CD1c-positive myeloid dendritic cell (primary cell): ENCODE measurements at regions not wholly inside any gene's neighbourhood (a gene's known extent, or its start where the extent isn't known, plus 50 kb on each side); places are given as distances from the start of the nearest gene placed in this dataset.

Experiments used
- DNase-seq: peaks from one replicate; pipeline ENCODE4 v3.0.0-alpha.2; 2016; ENCODE audit errors: extremely low spot score

DNA sequence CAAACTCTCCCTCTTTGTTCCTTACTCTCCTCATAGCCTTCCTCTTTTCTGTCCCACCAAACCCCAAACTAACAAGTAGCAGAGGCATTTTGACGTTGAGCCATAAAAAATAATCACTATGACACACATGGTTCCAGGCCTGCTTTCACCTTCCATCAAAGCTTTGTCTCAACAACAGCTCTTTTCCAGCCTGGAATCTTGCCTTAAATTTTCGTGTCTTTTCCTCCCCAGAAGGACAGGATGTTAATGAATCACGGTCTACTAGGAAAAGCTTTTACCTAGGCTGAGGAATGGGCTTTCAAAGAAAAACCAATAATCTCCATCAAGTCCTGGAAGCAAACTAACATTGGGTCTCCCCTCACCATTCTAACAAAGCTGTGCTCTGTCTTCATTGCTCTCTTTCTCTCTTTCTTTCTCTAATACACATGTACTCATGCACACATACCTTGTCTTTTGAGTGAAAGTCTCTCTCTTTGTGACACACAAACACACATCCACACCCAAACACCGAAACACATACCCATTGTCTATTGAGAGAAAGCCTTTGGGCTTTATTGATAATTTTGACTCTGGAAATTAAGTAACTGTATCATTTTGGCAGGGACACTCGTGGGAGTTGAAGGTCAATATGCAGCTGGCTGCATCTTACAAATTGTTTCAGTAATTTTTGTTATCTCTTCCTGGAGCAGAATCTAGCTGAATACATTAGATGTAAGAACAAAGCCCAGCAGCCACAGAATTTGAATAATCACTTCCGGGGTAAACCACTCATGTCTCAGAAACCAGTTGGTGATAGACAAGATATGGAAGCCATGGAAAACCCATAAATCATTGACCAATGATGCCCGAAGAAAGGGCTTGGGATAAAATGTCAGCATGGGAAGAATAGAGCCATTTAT, 107.4 kb upstream of the SLC4A7 start:
- DNase-seq, result no peak

DNA sequence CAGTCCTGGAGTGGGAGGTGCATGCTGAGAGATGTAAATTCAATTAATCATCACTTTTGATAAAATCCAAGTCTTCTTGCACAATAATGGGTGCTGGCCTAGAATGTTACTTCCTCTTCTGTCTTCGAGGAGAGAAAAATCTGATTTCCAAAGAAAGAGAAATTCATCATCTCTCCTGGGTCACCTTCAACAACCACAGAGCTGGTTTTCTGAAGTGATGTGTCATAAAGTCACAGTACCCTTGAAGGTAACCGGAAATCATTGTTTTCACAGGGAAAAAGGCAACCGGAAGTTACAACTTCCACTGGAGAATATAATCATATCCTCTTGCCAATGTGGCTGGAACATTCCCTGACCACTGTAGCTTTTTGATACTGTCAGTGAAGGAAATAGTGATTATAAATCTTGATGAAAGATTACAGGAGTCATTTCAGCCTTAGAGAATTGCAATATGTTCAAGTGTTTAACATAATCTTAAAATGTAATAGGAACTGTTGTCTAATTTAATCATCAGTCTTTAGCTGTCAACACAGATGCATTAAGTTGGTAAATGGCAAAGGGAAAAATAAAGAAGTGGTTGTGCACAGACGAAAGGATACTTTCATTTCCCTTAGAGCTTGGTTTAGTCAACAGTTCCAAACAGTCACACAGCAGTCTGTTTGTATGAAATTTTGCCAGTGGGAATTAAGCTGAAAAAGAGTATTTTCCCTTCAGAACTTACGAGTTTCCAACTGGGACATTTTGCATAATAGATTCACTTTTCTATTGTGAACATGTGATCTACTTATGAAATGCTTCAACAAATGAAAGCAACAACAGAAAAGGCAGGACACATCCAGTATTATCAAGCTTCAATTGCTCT, 106.5 kb upstream of the SLC4A7 start:
- peak; percentile 92 for DNase-seq

GRCh38 chr3:27589795-27590194, 105.6 kb upstream of the SLC4A7 start:
- DNase-seq, result no peak

GRCh38 chr3:27585429-27585828, 101.2 kb upstream of the SLC4A7 start:
- no peak for DNase-seq

DNA sequence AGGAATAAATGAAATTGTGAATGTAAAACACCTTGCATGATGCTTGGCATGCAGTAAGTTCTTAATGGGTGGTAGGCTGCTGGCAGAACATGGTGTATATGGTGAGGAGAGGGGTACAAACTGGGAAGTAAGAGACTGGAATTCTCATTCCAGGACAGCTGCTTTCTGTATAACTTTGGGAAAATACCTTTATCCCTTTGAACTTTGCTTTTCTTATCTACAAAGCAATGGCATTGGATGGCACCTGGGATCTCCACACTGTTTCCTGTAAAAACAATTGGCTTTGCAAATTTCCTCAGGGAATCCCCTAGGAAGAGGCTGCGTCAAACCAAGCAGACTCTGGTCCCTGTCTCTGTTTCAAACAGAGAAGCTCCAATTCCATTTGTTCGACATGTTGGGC, 100.7 kb upstream of the SLC4A7 start:
- DNase-seq, result no peak

- DNase-seq, result no peak
Observed at GRCh38 chr3:27581852-27582251, 97.7 kb upstream of the SLC4A7 start.

- no peak for DNase-seq
Observed at GRCh38 chr3:27578032-27578431, 93.8 kb upstream of the SLC4A7 start.

DNA sequence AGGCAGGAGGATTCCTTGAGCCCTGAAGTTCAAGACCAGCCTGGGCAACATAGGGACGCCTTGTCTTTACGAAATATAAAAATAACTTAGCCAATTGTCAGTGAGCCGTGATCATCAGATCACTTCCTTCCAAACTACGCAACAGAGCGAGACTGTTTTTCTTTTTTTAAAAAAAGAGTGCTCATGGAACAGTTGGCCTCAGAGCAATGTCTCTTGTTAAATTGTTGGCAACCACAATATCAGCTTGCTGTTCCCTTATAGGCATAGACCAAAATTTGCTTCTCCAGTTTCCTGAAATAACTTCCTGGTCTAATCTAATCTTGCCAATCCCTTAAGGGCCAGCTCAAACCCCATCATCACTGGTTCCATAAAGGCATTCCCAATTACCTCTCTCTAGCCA, 93.3 kb upstream of the SLC4A7 start:
- no peak for DNase-seq

GRCh38 chr3:27576171-27576570, 92.0 kb upstream of the SLC4A7 start:
- DNase-seq, result no peak

DNA sequence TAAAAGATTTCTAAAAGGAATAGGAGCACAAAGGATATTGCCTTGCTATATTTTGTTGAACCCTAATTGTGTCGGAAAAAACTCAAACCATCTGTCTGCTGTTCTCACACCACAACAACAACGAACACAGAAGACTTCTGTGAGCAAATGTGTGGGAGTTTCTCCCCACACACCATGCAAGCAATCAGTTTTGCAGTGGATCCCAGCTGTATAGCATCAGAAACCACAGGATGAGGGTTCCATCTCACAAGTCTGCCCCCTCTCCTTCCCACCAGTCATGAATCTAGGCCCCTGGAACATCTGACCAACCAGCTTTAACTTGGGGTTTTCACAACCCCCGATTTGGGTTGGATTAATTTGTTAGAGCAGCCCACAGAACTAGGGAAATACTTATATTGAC, 91.3 kb upstream of the SLC4A7 start:
- no peak for DNase-seq

- DNase-seq, result no peak
Observed at GRCh38 chr3:27574438-27574795, 90.2 kb upstream of the SLC4A7 start.

DNA sequence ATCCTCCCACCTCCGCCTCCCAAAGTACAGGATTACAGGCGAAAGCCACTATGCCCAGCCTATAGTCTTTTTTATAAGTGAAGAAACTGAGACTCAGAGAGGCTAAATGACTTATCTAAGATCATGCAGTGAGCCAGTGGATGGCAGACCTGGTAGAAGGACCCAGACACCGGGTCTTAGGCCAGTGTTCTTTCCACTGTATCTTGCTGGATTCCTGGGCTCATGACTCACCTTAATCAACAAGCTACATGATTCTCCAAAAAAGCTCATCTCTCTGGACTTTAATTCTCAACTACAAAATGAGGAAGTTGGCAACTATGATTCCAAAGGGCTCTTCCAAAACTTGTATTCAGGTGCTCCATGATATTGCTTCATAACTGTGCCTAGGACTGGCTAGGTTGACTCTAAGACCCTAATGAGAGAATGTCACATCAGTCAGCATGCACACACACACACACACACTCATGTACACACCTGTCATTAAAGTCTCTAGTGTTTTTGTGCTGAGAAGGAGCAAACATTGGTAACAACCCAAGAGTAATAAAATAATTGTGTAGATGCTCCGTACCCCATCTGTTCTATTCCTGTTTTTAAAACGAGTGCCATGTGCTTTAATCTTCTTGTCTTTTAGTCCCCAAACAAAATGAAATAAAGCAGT, 89.7 kb upstream of the SLC4A7 start:
- no peak for DNase-seq

DNA sequence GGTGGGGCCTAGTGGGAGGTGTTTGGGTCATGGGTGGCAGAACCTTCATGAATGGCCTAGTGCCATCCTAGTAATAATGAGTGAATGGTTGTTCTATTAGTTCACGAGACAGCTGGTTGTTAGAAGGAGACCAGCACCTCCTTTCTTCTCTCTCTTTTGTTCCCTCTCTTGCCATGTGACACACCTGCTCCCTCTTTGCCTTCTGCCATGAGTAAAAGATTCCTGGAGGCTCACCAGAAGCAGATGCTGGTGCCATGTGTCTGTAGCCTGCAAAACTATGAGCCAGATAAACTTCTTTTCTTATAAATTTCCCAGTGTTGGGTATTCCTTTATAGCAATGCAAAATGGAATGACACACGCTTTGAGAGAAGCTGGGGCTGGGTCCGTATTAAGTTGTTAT, 89.0 kb upstream of the SLC4A7 start:
- DNase-seq, result no peak

- DNase-seq, result no peak
Observed at GRCh38 chr3:27571345-27571744, 87.2 kb upstream of the SLC4A7 start.

DNA sequence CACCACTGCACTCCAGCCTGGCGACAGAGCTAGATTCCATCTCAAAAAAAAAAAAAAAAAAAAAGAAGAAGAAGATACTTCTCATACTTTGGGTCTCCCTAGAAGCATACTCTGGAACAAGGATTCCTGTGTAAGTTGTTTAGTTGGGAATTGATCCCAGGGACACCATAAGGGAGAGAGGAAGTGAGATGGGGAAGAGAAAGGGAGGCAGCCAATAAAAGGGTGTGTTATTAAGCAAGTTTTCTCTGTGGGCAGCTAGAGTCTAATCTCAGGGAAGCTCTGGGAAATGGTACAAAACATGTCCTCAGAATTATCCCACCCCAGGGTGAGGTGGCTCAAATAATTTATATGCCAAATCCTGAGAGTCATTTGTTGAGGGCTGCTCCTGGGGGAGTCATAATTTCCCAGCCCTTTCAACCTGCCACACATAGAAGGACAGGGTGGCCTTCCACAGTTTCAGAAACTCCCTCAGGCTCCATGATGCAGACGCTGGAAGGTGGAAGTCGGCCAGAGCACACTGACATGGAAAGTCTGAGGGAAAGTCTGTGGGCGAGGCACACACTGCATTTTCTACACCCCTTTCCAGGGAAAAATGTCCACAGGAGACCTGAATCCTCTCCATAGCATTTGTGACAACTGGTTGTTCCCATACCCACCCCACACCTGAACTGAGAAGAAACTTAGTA, 86.4 kb upstream of the SLC4A7 start:
- no peak for DNase-seq

DNA sequence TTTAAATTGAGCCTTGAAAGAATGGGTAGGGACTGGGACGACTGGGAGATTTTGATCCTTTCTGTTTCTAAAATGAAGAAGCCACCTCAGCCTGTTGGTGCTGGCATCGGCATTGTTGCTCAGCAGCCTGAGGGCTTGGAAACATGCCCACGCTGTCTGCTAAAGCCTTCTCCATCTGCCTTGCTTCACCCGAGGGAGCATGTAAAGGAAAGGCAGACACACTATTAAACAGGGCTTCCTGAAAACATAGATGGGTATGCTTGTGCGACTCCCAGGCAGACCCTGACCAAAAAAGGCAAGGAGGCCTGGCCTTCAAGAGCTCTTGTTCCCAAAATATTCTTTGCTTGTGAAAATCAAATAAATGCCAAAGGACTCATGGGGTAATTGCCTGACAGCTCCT, 84.2 kb upstream of the SLC4A7 start:
- no peak for DNase-seq

GRCh38 chr3:27567251-27567650, 83.1 kb upstream of the SLC4A7 start:
- DNase-seq, result no peak

GRCh38 chr3:27565201-27565852, 81.1 kb upstream of the SLC4A7 start:
- DNase-seq, result peak; percentile 56

DNA sequence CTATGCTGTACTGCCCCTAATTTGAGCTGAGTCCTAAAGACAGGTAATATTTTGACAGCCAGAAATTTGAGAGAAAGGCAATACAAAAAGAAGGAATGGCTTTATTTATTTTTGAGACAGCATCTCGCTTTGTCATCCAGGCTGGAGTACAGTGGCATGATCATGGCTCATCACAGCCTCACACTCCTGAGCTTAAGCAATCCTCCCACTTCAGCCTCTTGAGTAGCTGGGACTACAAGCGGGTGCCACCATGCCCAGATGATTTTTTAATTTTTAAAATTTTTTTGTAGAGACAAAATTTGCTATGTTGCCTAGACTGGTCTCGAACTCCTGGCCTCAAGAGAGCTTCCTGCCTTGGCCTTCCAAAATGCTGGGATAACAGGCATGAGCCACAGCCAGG, 77.4 kb upstream of the SLC4A7 start:
- no peak for DNase-seq

GRCh38 chr3:27560484-27561056, 76.4 kb upstream of the SLC4A7 start:
- peak; percentile 69 for DNase-seq

DNA sequence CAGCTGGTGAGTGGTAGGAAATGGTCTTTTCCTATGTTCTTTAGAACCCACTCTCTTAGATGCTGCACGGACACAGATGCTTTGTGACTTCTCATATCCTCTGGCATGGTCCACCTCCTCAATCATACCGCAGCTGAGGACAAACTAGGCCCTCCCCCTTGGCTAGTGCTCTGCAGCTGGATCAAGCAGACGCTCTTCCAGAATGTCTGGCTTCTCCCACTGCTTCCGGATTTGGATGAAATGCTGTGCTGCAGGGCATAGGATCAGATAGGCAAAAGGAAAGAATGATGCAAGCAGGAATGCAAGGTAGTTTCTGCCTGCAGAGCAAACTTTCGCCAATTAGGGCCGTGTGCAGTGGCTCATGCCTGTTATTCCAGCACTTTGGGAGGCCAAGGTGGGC, 75.7 kb upstream of the SLC4A7 start:
- no peak for DNase-seq
